ENCODE measurements at regions not wholly inside any gene's neighbourhood (a gene's known extent, or its start where the extent isn't known, plus 50 kb on each side); places are given as distances from the start of the nearest gene placed in this dataset.

GRCh38 chr18:65631766-65632165 is 119.0 kb upstream of the CDH7 start:
- TF ChIP-seq CREB5 (CRISPR knock-in tag; IDR thresholded peaks at IDR 0.05; ENCODE audit: low read depth) (no peak), TCF4 (CRISPR knock-in tag; IDR thresholded peaks at IDR 0.05; ENCODE audit: borderline replicate concordance) (no peak), ZFP30 (CRISPR knock-in tag; IDR thresholded peaks at IDR 0.05) (no peak)
- ATAC-seq, result no peak

GRCh38 chr18:65628390-65628789 is 122.4 kb upstream of the CDH7 start:
- TF ChIP-seq SNAI2 (CRISPR knock-in tag; IDR thresholded peaks at IDR 0.05) (no peak), ZFP3 (CRISPR knock-in tag; IDR thresholded peaks at IDR 0.05) (no peak), OSR1 (CRISPR knock-in tag; IDR thresholded peaks at IDR 0.05) (no peak), ARNTL (CRISPR knock-in tag; IDR thresholded peaks at IDR 0.05; ENCODE audit: borderline replicate concordance, low read depth) (no peak), CSDC2 (CRISPR knock-in tag; IDR thresholded peaks at IDR 0.05) (no peak), RARB (CRISPR knock-in tag; IDR thresholded peaks at IDR 0.05) (no peak), TCF4 (CRISPR knock-in tag; IDR thresholded peaks at IDR 0.05; ENCODE audit: borderline replicate concordance) (no peak), POU6F1 (CRISPR knock-in tag; IDR thresholded peaks at IDR 0.05; ENCODE audit: borderline replicate concordance, low read depth) (no peak), CREB5 (CRISPR knock-in tag; IDR thresholded peaks at IDR 0.05; ENCODE audit: low read depth) (no peak), PATZ1 (CRISPR knock-in tag; IDR thresholded peaks at IDR 0.05; ENCODE audit: borderline replicate concordance) (no peak), ISL1 (CRISPR knock-in tag; IDR thresholded peaks at IDR 0.05) (no peak), ZNF8 (CRISPR knock-in tag; IDR thresholded peaks at IDR 0.05) (no peak)
- no peak for ATAC-seq

- TF ChIP-seq ARNTL (CRISPR knock-in tag; IDR thresholded peaks at IDR 0.05; ENCODE audit: borderline replicate concordance, low read depth) (no peak), PATZ1 (CRISPR knock-in tag; IDR thresholded peaks at IDR 0.05; ENCODE audit: borderline replicate concordance) (no peak), ZFP30 (CRISPR knock-in tag; IDR thresholded peaks at IDR 0.05) (no peak), ZFP3 (CRISPR knock-in tag; IDR thresholded peaks at IDR 0.05) (no peak), ZC3H10 (CRISPR knock-in tag; IDR thresholded peaks at IDR 0.05) (no peak), POU6F1 (CRISPR knock-in tag; IDR thresholded peaks at IDR 0.05; ENCODE audit: borderline replicate concordance, low read depth) (no peak), TOX (CRISPR knock-in tag; IDR thresholded peaks at IDR 0.05; ENCODE audit: borderline replicate concordance) (no peak), RARB (CRISPR knock-in tag; IDR thresholded peaks at IDR 0.05) (no peak), ZNF565 (CRISPR knock-in tag; conservative IDR thresholded peaks at IDR 0.05; ENCODE audit: low read depth) (no peak), ZNF70 (CRISPR knock-in tag; IDR thresholded peaks at IDR 0.05) (no peak), PPARA (CRISPR knock-in tag; IDR thresholded peaks at IDR 0.05; ENCODE audit: borderline replicate concordance) (no peak), GLIS3 (CRISPR knock-in tag; IDR thresholded peaks at IDR 0.05) (no peak), CSDC2 (CRISPR knock-in tag; IDR thresholded peaks at IDR 0.05) (no peak), ESRRG (CRISPR knock-in tag; IDR thresholded peaks at IDR 0.05) (no peak)
- no peak for ATAC-seq
These were observed 127.1 kb upstream of the CDH7 start for GRCh38 chr18:65623676-65624075.
